GM23338 (cell line): ENCODE measurements at regions not wholly inside any gene's neighbourhood (a gene's known extent, or its start where the extent isn't known, plus 50 kb on each side); places are given as distances from the start of the nearest gene placed in this dataset.

Source experiments
- ATAC-seq: fragments of 200-7000 bp; cut with Tn5 transposase; 3 replicates; pipeline ENCODE4 v1.9.1; 2020
- DNase-seq: peaks from one replicate; pipeline ENCODE4 v3.0.0-alpha.2; 2015; ENCODE audit warnings: low spot score
- H2AFZ ChIP-seq: fragments of 200-600 bp; sonication (generic); 2 replicates; pipeline ENCODE4 v1.8.0; 2016; ENCODE audit warnings: antibody characterized with exemption, mild to moderate bottlenecking, moderate library complexity
- H3F3A ChIP-seq: fragments of 200-600 bp; sonication (generic); replicated peaks from 2 replicates; pipeline ENCODE4 v1.8.0; 2017; ENCODE audit warnings: antibody characterized with exemption, mixed run types, low read depth
- H3K27ac ChIP-seq: fragments of 200-600 bp; sonication (generic); 2 replicates; pipeline ENCODE4 v1.6.1; 2016; ENCODE audit warnings: low read depth
- H3K27me3 ChIP-seq: fragments of 200-600 bp; sonication (generic); 2 replicates; pipeline ENCODE4 v1.8.0; 2016; ENCODE audit warnings: mild to moderate bottlenecking, mixed run types, moderate library complexity; ENCODE audit not compliant: insufficient read depth
- H3K36me3 ChIP-seq: fragments of 200-600 bp; sonication (generic); 2 replicates; pipeline ENCODE4 v1.8.0; 2016; ENCODE audit warnings: mild to moderate bottlenecking; ENCODE audit not compliant: insufficient read depth
- H3K4me1 ChIP-seq: fragments of 200-600 bp; sonication (generic); 2 replicates; pipeline ENCODE4 v1.8.0; 2016; ENCODE audit warnings: mild to moderate bottlenecking, moderate library complexity; ENCODE audit not compliant: insufficient read depth
- H3K4me2 ChIP-seq: fragments of 200-600 bp; sonication (generic); 2 replicates; pipeline ENCODE4 v1.7.1; 2017; ENCODE audit warnings: mixed run types
- H3K4me3 ChIP-seq: fragments of 200-600 bp; sonication (generic); 2 replicates; pipeline ENCODE4 v1.6.1; 2016; ENCODE audit warnings: mixed run types
- H3K79me2 ChIP-seq: fragments of 200-600 bp; sonication (generic); replicated peaks from 2 replicates; pipeline ENCODE4 v1.8.0; 2017; ENCODE audit warnings: mild to moderate bottlenecking; ENCODE audit not compliant: insufficient read depth
- H3K9me2 ChIP-seq: fragments of 200-600 bp; sonication (generic); 2 replicates; pipeline ENCODE4 v1.8.0; 2017; ENCODE audit not compliant: insufficient read depth
- H4K20me1 ChIP-seq: fragments of 200-600 bp; sonication (generic); replicated peaks from 2 replicates; pipeline ENCODE4 v1.8.0; 2017; ENCODE audit warnings: mild to moderate bottlenecking; ENCODE audit not compliant: insufficient read depth
- H3K27ac Mint-ChIP-seq: 2 replicates; pipeline ENCODE4 v1.8.0; 2020; ENCODE audit warnings: inconsistent platforms, mild to moderate bottlenecking, moderate library complexity, mixed read lengths
- H3K27me3 Mint-ChIP-seq: 3 replicates; pipeline ENCODE4 v1.8.0; 2022; ENCODE audit warnings: low read depth, mild to moderate bottlenecking, moderate library complexity, mixed read lengths, inconsistent platforms; ENCODE audit not compliant: insufficient read depth, poor library complexity
- H3K36me3 Mint-ChIP-seq: 3 replicates; pipeline ENCODE4 v1.8.0; 2021; ENCODE audit warnings: low read depth, mild to moderate bottlenecking, inconsistent platforms, moderate library complexity, mixed read lengths
- H3K4me1 Mint-ChIP-seq: 3 replicates; pipeline ENCODE4 v1.8.0; 2020; ENCODE audit warnings: mild to moderate bottlenecking, inconsistent platforms, mixed read lengths
- H3K4me3 Mint-ChIP-seq: 3 replicates; pipeline ENCODE4 v1.8.0; 2021; ENCODE audit warnings: moderate library complexity, mild to moderate bottlenecking, inconsistent platforms, mixed read lengths
- H3K9me3 Mint-ChIP-seq: 3 replicates; pipeline ENCODE4 v1.8.0; 2020; ENCODE audit warnings: moderate library complexity, mild to moderate bottlenecking, inconsistent platforms, mixed read lengths
- JUNB ChIP-seq: IDR thresholded peaks from one replicate; pipeline ENCODE4 v1.6.1; 2016; ENCODE audit warnings: antibody characterized with exemption; ENCODE audit not compliant: unreplicated experiment
- POLR2AphosphoS5 ChIP-seq: IDR thresholded peaks from 2 replicates; pipeline ENCODE4 v1.6.1; 2016; ENCODE audit warnings: antibody characterized with exemption, low read depth
- STAT1 ChIP-seq: IDR thresholded peaks from one replicate; pipeline ENCODE4 v1.6.1; 2016; ENCODE audit warnings: antibody characterized with exemption; ENCODE audit not compliant: unreplicated experiment
- ZNF462 ChIP-seq: fragments of 250-450 bp; sonication (Bioruptor Pico); IDR thresholded peaks from 2 replicates; pipeline ENCODE4 v1.5.0; 2020; ENCODE audit warnings: mild to moderate bottlenecking, moderate library complexity

GRCh38 chr2:5546181-5546580, 146.0 kb upstream of the SOX11 start:
- Histone ChIP-seq H3K27ac (no peak overlapping the region), H3K4me2 (no peak overlapping the region)

More at GRCh38 chr2:5546181-5546580, 146.0 kb upstream of the SOX11 start:
- Histone ChIP-seq H3F3A (no peaks in the 10 kb centered on the region), H3K36me3 (peaks cover 12% of the 10 kb centered on the region), H3K4me3 (no peak overlapping the region), H2AFZ (no peak overlapping the region), H3K27me3 (no peaks in the 10 kb centered on the region), H3K79me2 (no peaks in the 10 kb centered on the region), H3K9me2 (no peaks in the 10 kb centered on the region; the same call in 1 of the 2 replicates), H4K20me1 (no peaks in the 10 kb centered on the region), H3K4me1 (0 out of 2 replicates have a peak, but pooled peaks cover 8% of the 10 kb centered on the region)
- Mint-ChIP-seq H3K27ac (no peak overlapping the region), H3K4me3 (no peak overlapping the region), H3K27me3 (peaks cover 2% of the 10 kb centered on the region), H3K9me3 (peaks cover 79% of the 10 kb centered on the region), H3K4me1 (no peaks in the 10 kb centered on the region; the same call in 2 of the 3 replicates), H3K36me3 (peaks cover 28% of the 10 kb centered on the region)
- no peak for ATAC-seq
- no peak for DNase-seq
- no peak for TF ChIP-seq ZNF462 (CRISPR knock-in tag)
- TF ChIP-seq STAT1, result no peak
- no peak for TF ChIP-seq JUNB
- no peak for TF ChIP-seq POLR2AphosphoS5
